SK-N-SH treated with all-trans-retinoic acid at 6 μM for 48 hours (cell line): ENCODE measurements at regions not wholly inside any gene's neighbourhood (a gene's known extent, or its start where the extent isn't known, plus 50 kb on each side); places are given as distances from the start of the nearest gene placed in this dataset.

Source experiments
- ARNTL ChIP-seq: fragments of 450-650 bp; formaldehyde crosslinking; IDR thresholded peaks from 2 replicates; pipeline ENCODE4 v1.5.0; 2020; ENCODE audit warnings: low read depth, mild to moderate bottlenecking, moderate library complexity, borderline replicate concordance
- CSDC2 ChIP-seq: fragments of 250-450 bp; sonication (Bioruptor Pico); IDR thresholded peaks from 2 replicates; pipeline ENCODE4 v1.5.0; 2020; ENCODE audit warnings: mild to moderate bottlenecking, moderate library complexity
- RARB ChIP-seq: fragments of 250-450 bp; sonication (Bioruptor Pico); IDR thresholded peaks from 2 replicates; pipeline ENCODE4 v1.8.0; 2021; ENCODE audit warnings: mild to moderate bottlenecking, moderate library complexity
- ZC3H10 ChIP-seq: fragments of 250-450 bp; sonication (Bioruptor Pico); IDR thresholded peaks from 2 replicates; pipeline ENCODE4 v1.5.1; 2021; ENCODE audit warnings: mild to moderate bottlenecking, moderate library complexity
- ZNF565 ChIP-seq: fragments of 450-650 bp; formaldehyde crosslinking; conservative IDR thresholded peaks from 2 replicates; pipeline ENCODE4 v1.5.0; 2020; ENCODE audit warnings: low read depth, mild to moderate bottlenecking, moderate library complexity

GRCh38 chrX:13218758-13219157 lies 101.1 kb downstream of the ATXN3L start:
- TF ChIP-seq CSDC2 (CRISPR knock-in tag): no peak
- no peak for TF ChIP-seq ARNTL
- TF ChIP-seq RARB (CRISPR knock-in tag): no peak
- TF ChIP-seq ZNF565 (CRISPR knock-in tag): no peak
- no peak for TF ChIP-seq ZC3H10 (CRISPR knock-in tag)
